ENCODE measurements at regions not wholly inside any gene's neighbourhood (a gene's known extent, or its start where the extent isn't known, plus 50 kb on each side); places are given as distances from the start of the nearest gene placed in this dataset.
A peak's percentile ranks its signal among the peaks of the same experiment; 100 is the strongest.
"Not testable (repeated sequence)": the region's sequence is repeated elsewhere in the genome, so short reads cannot be mapped to it uniquely, and the experiment has no call there.

GRCh38 chr1:184820218-184820750, 65.6 kb upstream of the EDEM3 start:
- DNase-seq (ENCODE audit: low read depth, low spot score), result no peak

- no peak for DNase-seq (ENCODE audit: low read depth, low spot score)
Observed at GRCh38 chr1:184818646-184819045, 64.0 kb upstream of the EDEM3 start.

- not testable (repeated sequence) for DNase-seq (ENCODE audit: low read depth, low spot score)
Observed at GRCh38 chr1:184817003-184817402, 62.3 kb upstream of the EDEM3 start.

- no peak for DNase-seq (ENCODE audit: low read depth, low spot score)
Observed at GRCh38 chr1:184813528-184814089, 59.0 kb upstream of the EDEM3 start.

GRCh38 chr1:184811439-184812111, 56.9 kb upstream of the EDEM3 start:
- DNase-seq (ENCODE audit: low read depth, low spot score), result no peak

- DNase-seq (ENCODE audit: low read depth, low spot score), result no peak
Observed at GRCh38 chr1:184810735-184811343, 56.2 kb upstream of the EDEM3 start.

- DNase-seq (ENCODE audit: low read depth, low spot score), result no peak
Observed at GRCh38 chr1:184806296-184806721, 51.7 kb upstream of the EDEM3 start.

GRCh38 chr1:184805667-184806295, 51.1 kb upstream of the EDEM3 start:
- peak; percentile 91 for DNase-seq (ENCODE audit: low read depth, low spot score)
